NCI-H146 treated with DMSO at 0.1 percent for 48 hours (cell line): ENCODE measurements at regions not wholly inside any gene's neighbourhood (a gene's known extent, or its start where the extent isn't known, plus 50 kb on each side); places are given as distances from the start of the nearest gene placed in this dataset.

Source experiments
- DNase-seq: peaks from one replicate; lab custom pipeline; 2025; ENCODE audit not compliant: unreplicated experiment; lab: John Stamatoyannopoulos, UW

DNA sequence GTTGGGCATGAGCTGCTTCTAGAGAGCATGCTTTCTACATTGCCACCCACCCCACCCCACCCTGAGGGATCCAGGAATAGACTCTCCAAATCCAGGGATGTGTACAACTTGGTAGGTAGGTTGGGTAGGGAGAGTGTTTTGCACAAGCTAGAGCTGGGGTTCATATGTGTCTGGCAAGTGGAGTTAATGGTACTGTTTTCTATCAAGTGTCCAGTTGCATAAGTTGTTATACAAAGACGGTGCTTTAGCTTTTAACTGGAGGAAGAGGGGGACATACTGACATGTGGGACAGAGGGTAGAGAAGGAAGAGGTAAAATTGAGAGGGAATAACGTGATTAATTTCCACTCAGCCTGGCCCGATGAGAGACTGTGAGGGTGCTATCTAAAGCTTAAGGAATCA is 51.0 kb upstream of the TNC start:
- no peak for DNase-seq

DNA sequence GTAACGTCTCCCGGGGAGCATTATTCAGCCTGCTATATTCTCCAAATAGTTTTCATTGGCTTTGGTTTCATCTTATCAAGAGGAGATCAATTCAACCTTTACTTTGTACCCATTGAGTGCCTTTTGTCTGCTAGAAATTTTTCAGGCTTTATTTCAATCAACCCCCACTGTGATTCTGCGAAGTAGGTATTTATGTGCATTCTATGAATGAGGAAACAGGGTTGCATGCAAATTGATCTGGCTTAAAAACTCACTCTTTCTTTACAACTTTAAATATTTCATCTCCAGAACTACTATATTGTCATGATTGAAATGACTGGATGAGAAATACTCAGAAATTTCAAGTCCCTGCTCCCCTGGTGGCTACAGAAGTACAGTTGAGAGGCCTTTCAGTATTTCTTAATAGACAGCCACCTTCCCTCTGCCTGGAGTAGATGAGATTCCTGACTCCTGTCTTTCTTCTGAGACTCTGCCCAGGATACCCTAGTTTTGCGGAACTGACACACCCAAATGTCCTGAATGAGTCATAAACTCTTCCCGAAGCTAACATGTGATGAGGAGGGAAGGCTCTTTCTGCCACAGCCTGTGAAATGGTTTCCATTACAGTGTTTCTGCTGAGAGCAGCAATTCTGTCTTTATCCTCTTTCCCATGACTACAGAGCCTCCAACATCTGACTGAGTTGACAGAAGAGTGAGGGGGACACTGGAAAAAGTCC is 52.6 kb upstream of the TNC start:
- DNase-seq, result no peak

DNA sequence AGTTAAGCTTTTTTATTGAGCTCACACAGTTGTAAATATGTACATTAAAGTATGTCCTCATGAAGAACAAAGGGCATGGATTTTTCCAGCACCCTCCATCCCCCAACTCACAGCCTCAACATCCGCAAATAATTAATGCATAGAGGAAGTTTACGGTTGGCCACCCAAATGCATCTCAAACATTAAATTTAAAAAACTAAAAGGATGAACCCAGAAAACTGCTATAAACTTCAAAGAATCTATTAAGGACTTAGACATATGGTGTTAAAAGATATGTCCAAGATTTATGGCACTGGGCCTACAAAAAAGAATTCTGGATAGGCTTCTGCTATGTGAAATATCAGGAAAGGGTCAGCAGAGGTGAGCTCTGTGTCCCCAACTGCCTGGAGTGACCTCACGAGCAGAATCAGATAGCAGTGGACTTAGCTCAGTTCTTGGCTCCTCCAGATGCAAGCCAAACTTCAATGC is 54.0 kb upstream of the TNC start:
- DNase-seq, result no peak

DNA sequence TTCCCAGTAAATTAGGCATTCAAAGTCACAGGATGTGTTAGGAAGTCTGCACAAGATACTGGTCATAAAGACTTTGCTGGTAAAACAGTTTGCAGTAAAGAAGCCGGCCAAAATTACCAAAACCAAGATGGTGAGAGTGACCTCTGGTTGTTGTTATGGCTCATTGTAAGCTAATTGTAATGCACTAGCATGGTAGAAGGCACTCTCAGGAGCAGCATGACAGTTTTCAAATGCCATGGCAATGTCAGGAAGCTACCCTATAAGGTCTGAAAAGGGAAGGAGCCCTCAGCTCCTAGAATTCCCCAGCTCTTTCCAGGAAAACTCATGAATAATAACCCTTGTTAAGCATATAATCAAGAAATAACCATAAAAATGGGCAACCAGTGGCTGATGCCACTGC is 64.3 kb upstream of the TNC start:
- DNase-seq, result no peak

GRCh38 chr9:115183436-115183835 is 65.5 kb upstream of the TNC start:
- DNase-seq, result no peak

DNA sequence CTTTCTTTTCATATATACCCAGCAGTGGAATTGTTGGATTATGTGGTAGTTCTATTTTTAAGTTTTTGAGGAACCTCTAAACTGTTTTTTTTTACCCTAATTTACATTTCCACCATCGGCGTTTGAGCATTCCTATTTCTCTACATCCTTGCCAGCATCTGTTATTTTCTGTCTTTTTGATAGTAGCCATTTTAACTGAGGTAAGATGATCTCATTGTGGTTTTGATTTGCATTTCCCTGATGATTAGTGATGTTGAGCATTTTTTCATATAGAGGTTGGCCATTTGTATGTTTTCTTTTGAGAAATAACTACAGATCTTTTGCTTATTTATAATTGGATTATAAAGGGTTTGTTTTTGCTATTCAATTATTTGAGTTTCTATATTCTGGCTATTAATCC is 71.7 kb upstream of the TNC start:
- no peak for DNase-seq

DNA sequence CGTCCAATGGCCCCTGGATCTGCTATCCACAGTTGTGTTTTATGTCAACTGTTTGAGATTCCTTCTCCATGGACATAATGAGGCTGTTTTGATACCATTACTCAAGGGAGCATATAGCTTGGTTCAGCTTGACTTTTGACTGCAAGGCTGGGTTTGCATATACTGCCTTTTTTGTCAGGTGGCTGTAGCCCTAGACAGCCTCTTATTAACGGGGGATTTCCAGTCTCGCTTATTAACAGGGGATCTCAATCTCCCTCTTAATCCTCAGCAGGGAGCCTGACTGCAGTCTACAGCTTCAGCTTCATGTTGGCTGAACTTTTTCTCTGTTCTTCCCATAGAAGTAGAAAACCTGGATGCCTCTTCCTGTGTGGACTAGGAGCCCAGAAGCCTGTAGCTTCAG is 73.7 kb upstream of the TNC start:
- DNase-seq, result no peak

DNA sequence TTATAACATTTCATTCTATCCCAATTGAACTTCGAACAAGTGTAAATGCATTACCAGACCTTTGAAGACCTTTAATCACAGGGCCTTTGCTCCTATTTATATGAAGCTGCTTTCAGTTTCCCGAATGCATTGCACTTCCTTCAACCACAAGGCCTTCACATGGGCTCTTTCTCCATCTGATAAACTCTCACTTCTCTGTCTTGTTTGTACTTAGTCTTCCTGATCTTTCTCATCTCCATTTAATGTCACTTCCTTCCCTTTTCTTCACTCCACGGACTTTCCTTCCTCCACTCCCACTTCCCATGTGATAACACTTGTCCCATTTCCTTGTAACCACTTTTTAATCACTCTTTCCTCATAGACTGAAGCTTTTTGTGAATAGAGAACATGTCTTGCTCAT is 74.3 kb upstream of the TNC start:
- no peak for DNase-seq

DNA sequence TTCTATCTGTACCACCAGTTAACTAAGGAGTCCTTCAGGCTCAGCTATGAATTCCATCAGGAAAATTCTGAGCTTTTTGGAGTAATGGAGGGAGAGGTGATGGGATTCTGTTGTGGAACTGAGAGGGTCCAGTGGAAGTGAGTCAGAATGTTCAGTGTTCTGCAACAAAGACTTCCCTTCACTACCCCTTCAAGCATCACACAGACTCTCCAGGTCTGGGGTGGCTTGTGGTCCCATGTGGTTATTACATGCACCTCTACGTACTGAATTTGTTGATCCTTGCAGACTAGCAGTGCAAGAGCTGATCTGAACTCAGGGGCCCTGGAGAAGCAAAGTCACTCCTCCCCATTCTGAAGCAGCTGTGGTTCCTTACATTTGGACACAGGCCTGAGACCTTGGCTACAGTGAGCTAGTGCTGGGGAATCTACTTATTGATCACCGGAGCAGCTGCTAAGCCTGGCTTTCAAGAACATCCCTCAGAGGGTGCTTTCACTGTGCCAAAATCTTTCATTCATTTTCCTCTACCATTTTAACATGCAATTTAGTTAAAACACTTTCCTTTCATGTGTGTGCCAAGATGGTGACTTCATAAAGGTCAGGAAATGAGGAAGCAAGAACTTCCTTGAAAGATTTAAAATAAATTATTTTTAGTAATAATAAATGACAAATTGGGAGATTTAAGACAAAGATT is 75.0 kb upstream of the TNC start:
- DNase-seq, result no peak

- no peak for DNase-seq
These were observed 75.8 kb upstream of the TNC start for GRCh38 chr9:115193777-115194176.

DNA sequence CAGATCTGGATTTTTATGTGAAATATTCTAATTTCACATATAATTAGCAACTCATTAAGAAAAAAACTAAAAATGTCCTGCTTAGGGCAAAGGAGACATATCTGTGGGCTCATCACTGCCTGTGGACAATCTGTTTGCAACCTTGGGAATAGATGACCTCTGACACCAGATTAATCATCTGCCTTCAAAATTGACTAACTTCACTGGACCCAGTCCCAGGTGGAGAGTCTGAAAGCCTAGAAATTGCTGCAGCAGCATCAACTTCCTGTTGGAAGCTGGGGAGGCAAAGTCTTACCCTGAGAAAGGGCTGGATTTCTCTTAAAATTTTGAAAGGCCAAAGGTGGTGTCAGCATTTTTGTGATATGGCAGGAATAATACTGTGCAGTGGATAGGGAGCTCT is 76.3 kb upstream of the TNC start:
- no peak for DNase-seq

GRCh38 chr9:115195912-115196311 is 78.0 kb upstream of the TNC start:
- no peak for DNase-seq

- DNase-seq, result no peak
These were observed 79.0 kb upstream of the TNC start for GRCh38 chr9:115196919-115197318.

GRCh38 chr9:115198001-115198400 is 80.0 kb upstream of the TNC start:
- DNase-seq, result no peak

DNA sequence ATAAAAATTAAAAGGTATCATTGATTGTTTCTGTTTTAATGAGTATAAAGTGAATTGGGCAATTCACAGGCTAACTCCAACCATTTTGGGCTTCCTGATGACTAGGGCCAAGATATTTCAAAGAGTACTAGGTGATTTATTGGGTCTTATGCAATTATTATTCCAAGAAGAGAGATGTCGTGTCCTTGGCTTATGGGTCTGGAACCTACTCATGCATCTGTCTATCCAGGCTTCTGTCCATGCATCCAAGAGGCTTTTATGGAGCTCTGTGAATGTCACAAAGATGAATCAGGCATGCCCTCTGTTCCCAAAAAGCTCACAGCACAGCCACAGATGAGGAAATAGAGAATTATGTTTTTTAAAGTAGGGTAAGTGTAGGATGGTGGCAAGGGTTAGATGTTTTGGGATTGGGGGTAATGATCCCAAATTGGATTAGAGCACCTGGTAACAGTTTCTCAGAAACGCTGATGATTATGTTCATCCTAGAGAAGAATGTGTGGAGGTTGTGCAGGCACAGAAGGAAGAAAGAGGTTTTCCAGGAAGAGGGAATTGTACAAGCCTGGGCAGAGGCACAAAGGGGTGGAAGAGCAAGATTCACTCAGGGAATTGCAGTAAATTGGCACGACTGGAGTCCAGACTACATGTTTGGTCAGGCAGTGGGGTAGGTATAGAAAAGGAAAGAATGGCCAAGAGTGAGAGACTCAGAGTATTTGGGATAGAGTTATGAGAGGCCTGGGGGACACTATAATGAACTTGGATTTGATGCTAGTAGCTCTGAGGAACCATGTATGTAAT is 83.0 kb upstream of the TNC start:
- no peak for DNase-seq

- no peak for DNase-seq
These were observed 84.2 kb upstream of the TNC start for GRCh38 chr9:115202181-115202580.

GRCh38 chr9:115202960-115203751 is 85.2 kb upstream of the TNC start:
- no peak for DNase-seq

GRCh38 chr9:115204904-115205453 is 87.0 kb upstream of the TNC start:
- DNase-seq, result no peak

GRCh38 chr9:115207003-115207836 is 89.3 kb upstream of the TNC start:
- DNase-seq, result no peak

- DNase-seq, result no peak
These were observed 90.5 kb upstream of the TNC start for GRCh38 chr9:115208501-115208900.
